A673 (cell line): ENCODE measurements at regions not wholly inside any gene's neighbourhood (a gene's known extent, or its start where the extent isn't known, plus 50 kb on each side); places are given as distances from the start of the nearest gene placed in this dataset.

ENCODE experiments used
- BruUV-seq: library from RNA; stranded (reverse); fragments of 400-500 nt; replicated peaks from 2 replicates; lab custom pipeline; 2021; lab: Mats Ljungman, UMichigan
- CTCF ChIA-PET: fragments of 300-600 bp; sonication (Branson Sonifier 250); formaldehyde crosslinking; loops from one replicate; lab custom pipeline; 2022; ENCODE audit warnings: antibody characterized with exemption; lab: Charles Lee
- POLR2A ChIA-PET: fragments of 300-600 bp; sonication (Branson Sonifier 250); formaldehyde crosslinking; loops from one replicate; lab custom pipeline; 2022; ENCODE audit warnings: antibody characterized with exemption; ENCODE audit not compliant: low non-redundant PET; lab: Charles Lee
- DNase-seq: peaks from one replicate; pipeline ENCODE4 v3.0.0-alpha.2; 2015; ENCODE audit warnings: low spot score
- H3K27ac ChIP-seq: fragments of 200-600 bp; sonication (generic); 2 replicates; pipeline ENCODE4 v1.5.1; 2016; ENCODE audit warnings: mixed run types, low read depth, mild to moderate bottlenecking, mixed read lengths, antibody characterized with exemption, low read length; ENCODE audit not compliant: poor library complexity, severe bottlenecking
- H3K27me3 ChIP-seq: fragments of 200-600 bp; sonication (generic); replicated peaks from 2 replicates; pipeline ENCODE4 v1.6.1; 2017; ENCODE audit warnings: mixed run types, low read depth, mild to moderate bottlenecking, mixed read lengths, antibody characterized with exemption, low read length; ENCODE audit not compliant: insufficient read depth, poor library complexity
- H3K36me3 ChIP-seq: fragments of 200-600 bp; sonication (generic); 2 replicates; pipeline ENCODE4 v1.6.1; 2016; ENCODE audit warnings: mixed run types, mild to moderate bottlenecking, mixed read lengths, antibody characterized with exemption, low read length; ENCODE audit not compliant: insufficient read depth, poor library complexity, severe bottlenecking
- H3K4me1 ChIP-seq: fragments of 200-600 bp; sonication (generic); 2 replicates; pipeline ENCODE4 v1.6.1; 2017; ENCODE audit warnings: mixed run types, mild to moderate bottlenecking, mixed read lengths, antibody characterized with exemption, low read length; ENCODE audit not compliant: insufficient read depth, poor library complexity, severe bottlenecking
- H3K4me3 ChIP-seq: fragments of 200-600 bp; sonication (generic); 2 replicates; pipeline ENCODE4 v1.5.1; 2016; ENCODE audit warnings: low read depth, mixed run types, mild to moderate bottlenecking, mixed read lengths, low read length; ENCODE audit not compliant: poor library complexity, severe bottlenecking
- H3K9me3 ChIP-seq: fragments of 200-600 bp; sonication (generic); 2 replicates; pipeline ENCODE4 v1.6.1; 2016; ENCODE audit warnings: mixed run types, low read depth, mild to moderate bottlenecking, mixed read lengths, antibody characterized with exemption, low read length; ENCODE audit not compliant: poor library complexity, severe bottlenecking
- CTCF ChIP-seq: fragments of 300-800, 200-600 bp; sonication (generic); conservative IDR thresholded peaks from 2 replicates; pipeline ENCODE4 v1.5.1; 2017; ENCODE audit warnings: low read depth, mild to moderate bottlenecking, antibody characterized with exemption, low read length, moderate library complexity, mixed read lengths
- EZH2 ChIP-seq: fragments of 200-600 bp; sonication (generic); IDR thresholded peaks from 2 replicates; pipeline ENCODE4 v1.6.1; 2017; ENCODE audit warnings: borderline replicate concordance, low read depth, mild to moderate bottlenecking, mixed read lengths, antibody characterized with exemption, low read length; ENCODE audit not compliant: poor library complexity, severe bottlenecking
- intact Hi-C: fragments of 100-400 bp; cut with micrococcal nuclease; formaldehyde crosslinking; loops from one replicate; pipeline ENCODE4 v1.10.0; 2022; ENCODE audit not compliant: unreplicated experiment

- ChIA-PET POLR2A (no interaction called here), CTCF (no interaction called here)
- Histone ChIP-seq H3K27ac (no peak overlapping the region), H3K9me3 (peaks cover 30% of the 10 kb centered on the region), H3K27me3 (no peaks in the 10 kb centered on the region), H3K36me3 (no peaks in the 10 kb centered on the region), H3K4me1 (no peaks in the 10 kb centered on the region), H3K4me3 (no peak overlapping the region)
- DNase-seq = no peak
- no TSS peak for BruUV-seq
- no peak for TF ChIP-seq CTCF
- TF ChIP-seq EZH2 = no peak
- intact Hi-C loops = no loop called here
Observed at GRCh38 chr11:42172441-42172840, 713.0 kb upstream of the LRRC4C start.

- no peak overlapping the region for H3K27ac ChIP-seq
- intact Hi-C loops = no loop called here
- no peaks in the 10 kb centered on the region for H3K27me3 ChIP-seq
- POLR2A ChIA-PET = no interaction called here
- DNase-seq = no peak
- TF ChIP-seq EZH2 = no peak
- no peak for TF ChIP-seq CTCF
- BruUV-seq = no TSS peak
- H3K36me3 ChIP-seq = no peaks in the 10 kb centered on the region
- H3K4me1 ChIP-seq = no peaks in the 10 kb centered on the region
- H3K9me3 ChIP-seq = peaks cover 20% of the 10 kb centered on the region
- CTCF ChIA-PET = no interaction called here
- H3K4me3 ChIP-seq = no peak overlapping the region
Observed at GRCh38 chr11:42175203-42175602, 715.8 kb upstream of the LRRC4C start.

- no peaks in the 10 kb centered on the region for H3K4me1 ChIP-seq
- ChIA-PET CTCF (no interaction called here), POLR2A (no interaction called here)
- no TSS peak for BruUV-seq
- TF ChIP-seq CTCF (no peak), EZH2 (no peak)
- peak; percentile 48 for DNase-seq
- H3K9me3 ChIP-seq = peaks cover 31% of the 10 kb centered on the region
- H3K27ac ChIP-seq = no peak overlapping the region
- intact Hi-C loops = no loop called here
- H3K4me3 ChIP-seq = no peak overlapping the region
- no peaks in the 10 kb centered on the region for H3K36me3 ChIP-seq
- no peaks in the 10 kb centered on the region for H3K27me3 ChIP-seq
Observed at GRCh38 chr11:42179216-42179615, 719.8 kb upstream of the LRRC4C start.
